Loucy (cell line): ENCODE measurements at regions not wholly inside any gene's neighbourhood (a gene's known extent, or its start where the extent isn't known, plus 50 kb on each side); places are given as distances from the start of the nearest gene placed in this dataset.

Experiments
- EZH2phosphoT487 ChIP-seq: fragments of 200-600 bp; IDR thresholded peaks from 2 replicates; pipeline ENCODE4 v1.6.1; 2018; ENCODE audit warnings: antibody characterized with exemption, mild to moderate bottlenecking, moderate library complexity, borderline replicate concordance
- TF ChIP-seq, protein P1 (sequence below): fragments of 200-600 bp; sonication (generic); conservative IDR thresholded peaks from 2 replicates; pipeline ENCODE4 v1.5.1; 2014; ENCODE audit warnings: mild to moderate bottlenecking, antibody characterized with exemption, low read length

DNA sequence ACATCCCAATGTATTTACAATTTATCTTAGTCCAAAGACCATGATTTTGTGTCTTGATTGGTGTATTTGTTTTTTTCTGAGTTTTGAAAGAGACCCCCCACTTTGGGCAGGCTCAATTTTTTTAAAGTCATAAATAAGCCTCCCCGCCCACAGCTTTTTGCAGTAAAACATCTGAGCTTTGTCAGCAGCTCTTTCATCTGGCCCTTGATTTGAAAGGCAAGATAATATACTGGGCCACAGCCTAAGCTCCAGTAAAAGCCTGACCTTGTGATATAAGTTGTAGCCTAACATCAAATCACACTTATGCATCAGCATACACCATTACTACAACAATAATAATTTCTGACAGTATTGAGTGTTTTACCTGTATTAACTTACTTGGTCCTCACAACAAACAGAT lies 51.3 kb upstream of the SERTAD2 start:
- TF ChIP-seq, protein P1, sequence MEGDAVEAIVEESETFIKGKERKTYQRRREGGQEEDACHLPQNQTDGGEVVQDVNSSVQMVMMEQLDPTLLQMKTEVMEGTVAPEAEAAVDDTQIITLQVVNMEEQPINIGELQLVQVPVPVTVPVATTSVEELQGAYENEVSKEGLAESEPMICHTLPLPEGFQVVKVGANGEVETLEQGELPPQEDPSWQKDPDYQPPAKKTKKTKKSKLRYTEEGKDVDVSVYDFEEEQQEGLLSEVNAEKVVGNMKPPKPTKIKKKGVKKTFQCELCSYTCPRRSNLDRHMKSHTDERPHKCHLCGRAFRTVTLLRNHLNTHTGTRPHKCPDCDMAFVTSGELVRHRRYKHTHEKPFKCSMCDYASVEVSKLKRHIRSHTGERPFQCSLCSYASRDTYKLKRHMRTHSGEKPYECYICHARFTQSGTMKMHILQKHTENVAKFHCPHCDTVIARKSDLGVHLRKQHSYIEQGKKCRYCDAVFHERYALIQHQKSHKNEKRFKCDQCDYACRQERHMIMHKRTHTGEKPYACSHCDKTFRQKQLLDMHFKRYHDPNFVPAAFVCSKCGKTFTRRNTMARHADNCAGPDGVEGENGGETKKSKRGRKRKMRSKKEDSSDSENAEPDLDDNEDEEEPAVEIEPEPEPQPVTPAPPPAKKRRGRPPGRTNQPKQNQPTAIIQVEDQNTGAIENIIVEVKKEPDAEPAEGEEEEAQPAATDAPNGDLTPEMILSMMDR: no peak
- no peak for TF ChIP-seq EZH2phosphoT487
